ENCODE measurements at regions not wholly inside any gene's neighbourhood (a gene's known extent, or its start where the extent isn't known, plus 50 kb on each side); places are given as distances from the start of the nearest gene placed in this dataset.

GRCh38 chr2:114389021-114389420 lies 53.4 kb upstream of the DPP10 start:
- DNase-seq (ENCODE audit: low read depth): no peak
